ENCODE measurements at regions not wholly inside any gene's neighbourhood (a gene's known extent, or its start where the extent isn't known, plus 50 kb on each side); places are given as distances from the start of the nearest gene placed in this dataset.
"Not testable (repeated sequence)": the region's sequence is repeated elsewhere in the genome, so short reads cannot be mapped to it uniquely, and the experiment has no call there.

- TF ChIP-seq CTCF (conservative IDR thresholded peaks at IDR 0.05; ENCODE audit: low read length) = no peak
- DNase-seq (ENCODE audit: low read depth) = no peak
- H3K4me3 ChIP-seq (ENCODE audit: low read length) = no peak overlapping the region
Measured at GRCh38 chr3:20736287-20736852, 550.4 kb upstream of the SGO1 start.

DNA sequence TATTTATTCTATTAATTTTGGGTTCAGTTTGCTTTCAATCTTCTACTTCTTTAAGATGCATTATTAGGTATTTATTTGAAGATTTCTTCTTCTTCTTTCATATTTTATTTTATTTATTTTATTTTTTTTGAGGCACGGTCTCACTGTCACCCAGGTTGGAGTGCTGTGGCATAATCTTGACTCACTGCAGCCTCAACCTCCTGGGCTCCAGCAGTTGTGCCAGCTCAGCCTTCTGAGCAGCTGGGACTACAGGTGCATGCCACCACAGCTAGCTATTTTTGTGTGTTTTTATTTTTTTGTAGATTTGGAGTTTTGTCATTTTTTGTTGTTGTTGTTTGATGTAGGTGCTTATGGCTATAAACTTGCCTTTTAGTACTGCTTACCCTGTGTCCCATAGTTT, 543.2 kb upstream of the SGO1 start:
- no peak for DNase-seq (ENCODE audit: low read depth)
- no peak overlapping the region for H3K4me3 ChIP-seq (ENCODE audit: low read length)
- TF ChIP-seq CTCF (conservative IDR thresholded peaks at IDR 0.05; ENCODE audit: low read length) = no peak

DNA sequence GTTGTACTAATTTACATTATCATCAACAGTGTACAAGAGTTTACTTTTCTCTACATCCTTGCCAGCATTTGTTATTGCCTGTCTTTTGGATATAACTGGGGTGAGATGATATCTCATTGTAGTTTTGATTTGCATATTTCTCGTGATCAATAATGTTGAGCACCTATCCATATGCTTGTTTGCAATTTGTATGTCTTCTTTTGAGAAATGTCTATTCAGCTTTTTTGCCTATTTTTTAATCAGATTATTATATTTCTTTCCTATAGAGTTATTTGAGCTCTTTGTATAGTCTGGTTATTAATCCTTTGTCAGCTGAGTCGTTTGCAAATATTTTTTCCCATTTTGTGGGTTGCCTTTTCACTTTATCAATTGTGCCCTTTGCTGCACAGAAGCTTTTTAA, 540.8 kb upstream of the SGO1 start:
- H3K4me3 ChIP-seq (ENCODE audit: low read length) = no peak overlapping the region
- no peak for DNase-seq (ENCODE audit: low read depth)
- TF ChIP-seq CTCF (conservative IDR thresholded peaks at IDR 0.05; ENCODE audit: low read length) = no peak

GRCh38 chr3:20724241-20724640, 538.2 kb upstream of the SGO1 start:
- H3K4me3 ChIP-seq (ENCODE audit: low read length) = no peak overlapping the region
- no peak for TF ChIP-seq CTCF (conservative IDR thresholded peaks at IDR 0.05; ENCODE audit: low read length)
- no peak for DNase-seq (ENCODE audit: low read depth)

DNA sequence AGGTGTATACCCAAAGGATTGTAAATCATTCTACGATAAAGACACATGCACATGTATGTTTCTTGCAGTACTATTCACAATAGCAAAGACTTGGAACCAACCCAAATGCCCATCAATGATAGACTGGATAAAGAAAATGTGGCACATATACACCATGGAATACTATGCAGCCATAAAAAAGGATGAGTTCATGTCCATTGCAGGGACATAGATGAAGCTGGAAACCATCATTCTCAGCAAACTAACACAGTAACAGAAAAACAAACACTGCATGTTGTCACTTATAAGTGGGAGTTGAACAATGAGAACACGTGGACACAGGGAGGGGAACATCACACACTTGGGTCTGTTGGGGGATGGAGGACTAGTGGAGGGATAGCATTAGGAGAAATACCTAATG, 530.4 kb upstream of the SGO1 start:
- not testable (repeated sequence) for H3K4me3 ChIP-seq (ENCODE audit: low read length); DNase-seq (ENCODE audit: low read depth)

GRCh38 chr3:20701641-20702040, 515.6 kb upstream of the SGO1 start:
- no peak for DNase-seq (ENCODE audit: low read depth)
- TF ChIP-seq CTCF (conservative IDR thresholded peaks at IDR 0.05; ENCODE audit: low read length) = no peak

GRCh38 chr3:20700714-20701113, 514.7 kb upstream of the SGO1 start:
- no peak for DNase-seq (ENCODE audit: low read depth)
- TF ChIP-seq CTCF (conservative IDR thresholded peaks at IDR 0.05; ENCODE audit: low read length) = no peak
- H3K4me3 ChIP-seq (ENCODE audit: low read length) = no peak overlapping the region

More at GRCh38 chr3:20701641-20702040, 515.6 kb upstream of the SGO1 start:
- H3K4me3 ChIP-seq (ENCODE audit: low read length) = no peak overlapping the region

DNA sequence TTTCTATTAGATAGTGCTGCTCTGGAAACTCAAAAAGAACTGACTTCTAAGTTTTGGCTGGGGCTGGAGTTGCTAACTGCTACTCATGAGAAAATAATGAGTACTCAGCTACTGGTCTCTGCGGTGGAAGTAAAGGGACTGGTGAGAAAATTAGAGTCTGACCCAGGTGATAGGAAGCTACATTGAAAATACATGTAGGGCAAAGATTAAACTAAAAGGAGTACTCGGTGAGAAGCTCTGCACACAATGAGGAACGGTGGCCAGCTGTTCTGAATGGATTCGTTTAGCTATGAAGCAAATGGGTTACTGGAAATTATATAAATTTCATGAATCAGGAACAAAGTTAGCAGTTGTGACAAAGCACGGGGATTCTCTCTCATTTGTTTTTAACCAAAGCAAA, 512.9 kb upstream of the SGO1 start:
- no peak for TF ChIP-seq CTCF (conservative IDR thresholded peaks at IDR 0.05; ENCODE audit: low read length)
- no peak overlapping the region for H3K4me3 ChIP-seq (ENCODE audit: low read length)
- DNase-seq (ENCODE audit: low read depth) = no peak

Data from AG10803 (cell line).